ENCODE measurements at regions not wholly inside any gene's neighbourhood (a gene's known extent, or its start where the extent isn't known, plus 50 kb on each side); places are given as distances from the start of the nearest gene placed in this dataset.

DNA sequence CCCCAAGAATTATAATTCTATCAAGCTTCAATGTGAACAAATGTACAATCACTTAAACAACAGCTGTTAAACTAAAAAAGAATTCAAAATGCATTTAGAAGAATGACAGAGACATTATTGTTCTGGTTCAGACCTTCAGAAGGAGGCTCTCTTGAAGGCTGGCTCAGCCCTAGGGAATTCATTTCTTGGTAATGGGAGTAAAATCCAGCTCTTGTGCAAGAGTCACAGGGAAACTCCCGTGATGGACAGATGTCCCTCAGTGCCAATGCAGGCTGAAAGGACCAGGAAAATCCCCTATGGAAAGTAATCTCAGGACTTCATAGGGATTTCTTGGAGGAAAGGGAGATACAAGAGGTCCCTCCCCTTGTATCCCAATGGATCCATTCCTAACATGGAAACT, 149.9 kb upstream of the STT3B start:
- TF ChIP-seq, protein P1, sequence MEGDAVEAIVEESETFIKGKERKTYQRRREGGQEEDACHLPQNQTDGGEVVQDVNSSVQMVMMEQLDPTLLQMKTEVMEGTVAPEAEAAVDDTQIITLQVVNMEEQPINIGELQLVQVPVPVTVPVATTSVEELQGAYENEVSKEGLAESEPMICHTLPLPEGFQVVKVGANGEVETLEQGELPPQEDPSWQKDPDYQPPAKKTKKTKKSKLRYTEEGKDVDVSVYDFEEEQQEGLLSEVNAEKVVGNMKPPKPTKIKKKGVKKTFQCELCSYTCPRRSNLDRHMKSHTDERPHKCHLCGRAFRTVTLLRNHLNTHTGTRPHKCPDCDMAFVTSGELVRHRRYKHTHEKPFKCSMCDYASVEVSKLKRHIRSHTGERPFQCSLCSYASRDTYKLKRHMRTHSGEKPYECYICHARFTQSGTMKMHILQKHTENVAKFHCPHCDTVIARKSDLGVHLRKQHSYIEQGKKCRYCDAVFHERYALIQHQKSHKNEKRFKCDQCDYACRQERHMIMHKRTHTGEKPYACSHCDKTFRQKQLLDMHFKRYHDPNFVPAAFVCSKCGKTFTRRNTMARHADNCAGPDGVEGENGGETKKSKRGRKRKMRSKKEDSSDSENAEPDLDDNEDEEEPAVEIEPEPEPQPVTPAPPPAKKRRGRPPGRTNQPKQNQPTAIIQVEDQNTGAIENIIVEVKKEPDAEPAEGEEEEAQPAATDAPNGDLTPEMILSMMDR (IDR thresholded peaks at IDR 0.05) = no peak
- TF ChIP-seq POLR2AphosphoS5 (IDR thresholded peaks at IDR 0.05) = no peak
